Duodenal mucosa (tissue), 2 donors: ENCODE measurements at regions not wholly inside any gene's neighbourhood (a gene's known extent, or its start where the extent isn't known, plus 50 kb on each side); places are given as distances from the start of the nearest gene placed in this dataset.

Experiments used
- H3K27ac ChIP-seq: one replicate; pipeline ENCODE4 v1.7.0; 2013; ENCODE audit warnings: low read depth, low read length
- H3K27me3 ChIP-seq, 2 donors: one replicate each; pipeline ENCODE4 v1.7.0; 2013; ENCODE audit warnings: low read length in 2 of 2, control low read depth in 1 of 2; ENCODE audit not compliant: insufficient read depth in 2 of 2, control insufficient read depth in 1 of 2
- H3K36me3 ChIP-seq, 2 donors: one replicate each; pipeline ENCODE4 v1.7.0; 2013; ENCODE audit warnings: low read length in 2 of 2, control low read depth in 1 of 2; ENCODE audit not compliant: insufficient read depth in 2 of 2, control insufficient read depth in 1 of 2
- H3K4me1 ChIP-seq, 2 donors: one replicate each; pipeline ENCODE4 v1.7.0; 2013; ENCODE audit warnings: low read length in 2 of 2, control low read depth in 1 of 2; ENCODE audit not compliant: insufficient read depth in 2 of 2, control insufficient read depth in 1 of 2
- H3K4me3 ChIP-seq, 2 donors: one replicate each; pipeline ENCODE4 v1.7.0; 2013; ENCODE audit warnings: low read length in 2 of 2, low read depth in 1 of 2
- H3K9ac ChIP-seq, 2 donors: one replicate each; pipeline ENCODE4 v1.7.0; 2013; ENCODE audit warnings: low read length in 2 of 2, low read depth in 1 of 2
- H3K9me3 ChIP-seq, 2 donors: one replicate each; pipeline ENCODE4 v1.7.0; 2013; ENCODE audit warnings: low read length in 2 of 2, control low read depth in 1 of 2; ENCODE audit not compliant: control insufficient read depth in 1 of 2

- H3K27me3 ChIP-seq = no peaks in the 10 kb centered on the region
- no peaks in the 10 kb centered on the region for H3K9me3 ChIP-seq
- no peak overlapping the region for H3K4me3 ChIP-seq
- H3K9ac ChIP-seq = no peak overlapping the region
- no peak overlapping the region for H3K27ac ChIP-seq
- H3K36me3 ChIP-seq = no peaks in the 10 kb centered on the region
- no peaks in the 10 kb centered on the region for H3K4me1 ChIP-seq
Measured at GRCh38 chr2:16950436-16950835, 284.8 kb upstream of the CYRIA start.

- H3K9me3 ChIP-seq = no peaks in the 10 kb centered on the region
- no peak overlapping the region for H3K9ac ChIP-seq
- no peak overlapping the region for H3K4me3 ChIP-seq
- H3K4me1 ChIP-seq = no peaks in the 10 kb centered on the region
- H3K36me3 ChIP-seq = no peaks in the 10 kb centered on the region
- H3K27me3 ChIP-seq = no peaks in the 10 kb centered on the region
- no peak overlapping the region for H3K27ac ChIP-seq
Measured at GRCh38 chr2:16948710-16949109, 283.1 kb upstream of the CYRIA start.

- no peak overlapping the region for H3K4me3 ChIP-seq
Measured at GRCh38 chr2:16948053-16948452, 282.4 kb upstream of the CYRIA start.

GRCh38 chr2:16943279-16943958 is 277.8 kb upstream of the CYRIA start:
- Histone ChIP-seq H3K36me3 (no peaks in the 10 kb centered on the region), H3K27me3 (no peaks in the 10 kb centered on the region), H3K9ac (no peak overlapping the region)

More at GRCh38 chr2:16948053-16948452, 282.4 kb upstream of the CYRIA start:
- Histone ChIP-seq H3K4me1 (no peaks in the 10 kb centered on the region), H3K27me3 (no peaks in the 10 kb centered on the region), H3K27ac (no peak overlapping the region), H3K9me3 (no peaks in the 10 kb centered on the region), H3K9ac (no peak overlapping the region), H3K36me3 (no peaks in the 10 kb centered on the region)

GRCh38 chr2:16940214-16940613 is 274.6 kb upstream of the CYRIA start:
- no peak overlapping the region for H3K9ac ChIP-seq

More at GRCh38 chr2:16943279-16943958, 277.8 kb upstream of the CYRIA start:
- no peak overlapping the region for H3K27ac ChIP-seq
- H3K4me1 ChIP-seq = no peaks in the 10 kb centered on the region
- no peaks in the 10 kb centered on the region for H3K9me3 ChIP-seq
- H3K4me3 ChIP-seq = no peak overlapping the region

GRCh38 chr2:16939771-16940170 is 274.1 kb upstream of the CYRIA start:
- no peak overlapping the region for H3K27ac ChIP-seq
- H3K4me1 ChIP-seq = no peaks in the 10 kb centered on the region
- H3K4me3 ChIP-seq = no peak overlapping the region
- no peaks in the 10 kb centered on the region for H3K9me3 ChIP-seq
- no peaks in the 10 kb centered on the region for H3K36me3 ChIP-seq
- no peak overlapping the region for H3K9ac ChIP-seq
- H3K27me3 ChIP-seq = no peaks in the 10 kb centered on the region

More at GRCh38 chr2:16940214-16940613, 274.6 kb upstream of the CYRIA start:
- Histone ChIP-seq H3K4me1 (no peaks in the 10 kb centered on the region), H3K9me3 (no peaks in the 10 kb centered on the region), H3K36me3 (no peaks in the 10 kb centered on the region), H3K27ac (no peak overlapping the region), H3K4me3 (no peak overlapping the region), H3K27me3 (no peaks in the 10 kb centered on the region)

GRCh38 chr2:16933355-16933754 is 267.7 kb upstream of the CYRIA start:
- H3K4me1 ChIP-seq = no peaks in the 10 kb centered on the region
- no peaks in the 10 kb centered on the region for H3K9me3 ChIP-seq
- no peaks in the 10 kb centered on the region for H3K36me3 ChIP-seq
- H3K27me3 ChIP-seq = no peaks in the 10 kb centered on the region
- H3K9ac ChIP-seq = no peak overlapping the region
- no peak overlapping the region for H3K4me3 ChIP-seq
- H3K27ac ChIP-seq = no peak overlapping the region

GRCh38 chr2:16932826-16933225 is 267.2 kb upstream of the CYRIA start:
- no peaks in the 10 kb centered on the region for H3K4me1 ChIP-seq
- no peaks in the 10 kb centered on the region for H3K9me3 ChIP-seq
- H3K27me3 ChIP-seq = no peaks in the 10 kb centered on the region
- H3K27ac ChIP-seq = no peak overlapping the region
- H3K36me3 ChIP-seq = no peaks in the 10 kb centered on the region
- H3K4me3 ChIP-seq = no peak overlapping the region
- no peak overlapping the region for H3K9ac ChIP-seq

GRCh38 chr2:16931441-16931840 is 265.8 kb upstream of the CYRIA start:
- Histone ChIP-seq H3K4me3 (no peak overlapping the region), H3K36me3 (no peaks in the 10 kb centered on the region), H3K4me1 (no peaks in the 10 kb centered on the region), H3K27ac (no peak overlapping the region), H3K9me3 (no peaks in the 10 kb centered on the region), H3K9ac (no peak overlapping the region), H3K27me3 (no peaks in the 10 kb centered on the region)

- Histone ChIP-seq H3K4me3 (no peak overlapping the region), H3K9me3 (peaks cover 0 to 2% of the 10 kb centered on the region in 2 donors), H3K27me3 (no peaks in the 10 kb centered on the region), H3K9ac (no peak overlapping the region), H3K36me3 (no peaks in the 10 kb centered on the region), H3K27ac (no peak overlapping the region), H3K4me1 (no peaks in the 10 kb centered on the region)
Measured at GRCh38 chr2:16927398-16927797, 261.8 kb upstream of the CYRIA start.
